ENCODE measurements at regions not wholly inside any gene's neighbourhood (a gene's known extent, or its start where the extent isn't known, plus 50 kb on each side); places are given as distances from the start of the nearest gene placed in this dataset.

GRCh38 chr16:79386299-79386698 lies 214.2 kb downstream of the MAF start:
- TF ChIP-seq EP300 (IDR thresholded peaks at IDR 0.05; ENCODE audit: borderline replicate concordance in 1 of 2, low read depth in 2 of 2, low read length in 2 of 2) (no peak), POLR2A (IDR thresholded peaks at IDR 0.05; ENCODE audit: control extremely low read depth in 1 of 2, low read depth in 2 of 2, low read length in 2 of 2) (no peak), USF2 (IDR thresholded peaks at IDR 0.05; ENCODE audit: low read length) (no peak), CTCF (IDR thresholded peaks at IDR 0.05; ENCODE audit: control extremely low read depth in 1 of 3, insufficient read depth in 1 of 3, low read depth in 1 of 3, low read length in 3 of 3) (no peak), RAD21 (IDR thresholded peaks at IDR 0.05 in 1 of 2, conservative IDR thresholded peaks at IDR 0.05 in 1 of 2; ENCODE audit: low read depth in 2 of 2, low read length in 2 of 2) (no peak), RFX5 (IDR thresholded peaks at IDR 0.05; ENCODE audit: borderline replicate concordance, low read depth, low read length) (no peak), CBX8 (IDR thresholded peaks at IDR 0.05; ENCODE audit: borderline replicate concordance, low read depth, low read length) (no peak), MAX (IDR thresholded peaks at IDR 0.05) (no peak), TCF12 (IDR thresholded peaks at IDR 0.05; ENCODE audit: low read depth, low read length) (no peak), JUN (IDR thresholded peaks at IDR 0.05; ENCODE audit: low read depth, low read length) (no peak), NRF1 (IDR thresholded peaks at IDR 0.05; ENCODE audit: low read depth, low read length) (no peak)

Measured in H1 (cell line).